Skeletal muscle cell (primary cell): ENCODE measurements at regions not wholly inside any gene's neighbourhood (a gene's known extent, or its start where the extent isn't known, plus 50 kb on each side); places are given as distances from the start of the nearest gene placed in this dataset.
"Not testable (repeated sequence)": the region's sequence is repeated elsewhere in the genome, so short reads cannot be mapped to it uniquely, and the experiment has no call there.

Source experiments
- DNase-seq: peaks from one replicate; pipeline ENCODE4 v3.0.0-alpha.2; 2010; ENCODE audit warnings: low read depth
- H3K4me3 ChIP-seq: 2 replicates; pipeline ENCODE4 v1.5.1; 2011; ENCODE audit warnings: low read depth, mild to moderate bottlenecking, control low read depth, low read length, moderate library complexity

GRCh38 chr4:60463857-60464502 is 736.1 kb upstream of the ADGRL3 start:
- DNase-seq, result no peak
- no peak overlapping the region for H3K4me3 ChIP-seq

GRCh38 chr4:60482921-60483351 is 717.2 kb upstream of the ADGRL3 start:
- no peak overlapping the region for H3K4me3 ChIP-seq
- no peak for DNase-seq

GRCh38 chr4:60485276-60485675 is 714.9 kb upstream of the ADGRL3 start:
- no peak for DNase-seq
- H3K4me3 ChIP-seq, result no peak overlapping the region

GRCh38 chr4:60487118-60487761 is 712.9 kb upstream of the ADGRL3 start:
- not testable (repeated sequence) for DNase-seq, H3K4me3 ChIP-seq

GRCh38 chr4:60500810-60501209 is 699.3 kb upstream of the ADGRL3 start:
- H3K4me3 ChIP-seq, result no peak overlapping the region
- no peak for DNase-seq

GRCh38 chr4:60502733-60503132 is 697.4 kb upstream of the ADGRL3 start:
- DNase-seq, result no peak

GRCh38 chr4:60506061-60506460 is 694.1 kb upstream of the ADGRL3 start:
- H3K4me3 ChIP-seq, result no peak overlapping the region
- no peak for DNase-seq

More at GRCh38 chr4:60502733-60503132, 697.4 kb upstream of the ADGRL3 start:
- H3K4me3 ChIP-seq, result no peak overlapping the region

- no peak for DNase-seq
These were observed 677.9 kb upstream of the ADGRL3 start for GRCh38 chr4:60522265-60522664.

GRCh38 chr4:60531776-60532379 is 668.2 kb upstream of the ADGRL3 start:
- DNase-seq, result no peak
- no peak overlapping the region for H3K4me3 ChIP-seq

More at GRCh38 chr4:60522265-60522664, 677.9 kb upstream of the ADGRL3 start:
- H3K4me3 ChIP-seq, result no peak overlapping the region

- no peak for DNase-seq
- no peak overlapping the region for H3K4me3 ChIP-seq
These were observed 655.1 kb upstream of the ADGRL3 start for GRCh38 chr4:60544981-60545380.

GRCh38 chr4:60562334-60562733 is 637.8 kb upstream of the ADGRL3 start:
- no peak for DNase-seq

GRCh38 chr4:60565558-60565957 is 634.6 kb upstream of the ADGRL3 start:
- DNase-seq, result no peak
- no peak overlapping the region for H3K4me3 ChIP-seq

More at GRCh38 chr4:60562334-60562733, 637.8 kb upstream of the ADGRL3 start:
- no peak overlapping the region for H3K4me3 ChIP-seq

- H3K4me3 ChIP-seq, result no peak overlapping the region
- no peak for DNase-seq
These were observed 624.8 kb upstream of the ADGRL3 start for GRCh38 chr4:60575336-60575735.

- no peak for DNase-seq
These were observed 620.8 kb upstream of the ADGRL3 start for GRCh38 chr4:60579335-60579734.

GRCh38 chr4:60581919-60582536 is 618.1 kb upstream of the ADGRL3 start:
- no peak overlapping the region for H3K4me3 ChIP-seq
- no peak for DNase-seq

More at GRCh38 chr4:60579335-60579734, 620.8 kb upstream of the ADGRL3 start:
- H3K4me3 ChIP-seq, result no peak overlapping the region

- H3K4me3 ChIP-seq, result no peak overlapping the region
- DNase-seq, result no peak
These were observed 611.6 kb upstream of the ADGRL3 start for GRCh38 chr4:60588556-60588955.

- H3K4me3 ChIP-seq, result no peak overlapping the region
- no peak for DNase-seq
These were observed 610.7 kb upstream of the ADGRL3 start for GRCh38 chr4:60589425-60589824.

- no peak for DNase-seq
- no peak overlapping the region for H3K4me3 ChIP-seq
These were observed 610.0 kb upstream of the ADGRL3 start for GRCh38 chr4:60590116-60590515.

- no peak overlapping the region for H3K4me3 ChIP-seq
- DNase-seq, result peak; percentile 13
These were observed 594.3 kb upstream of the ADGRL3 start for GRCh38 chr4:60605646-60606354.
